ENCODE measurements at regions not wholly inside any gene's neighbourhood (a gene's known extent, or its start where the extent isn't known, plus 50 kb on each side); places are given as distances from the start of the nearest gene placed in this dataset.

DNA sequence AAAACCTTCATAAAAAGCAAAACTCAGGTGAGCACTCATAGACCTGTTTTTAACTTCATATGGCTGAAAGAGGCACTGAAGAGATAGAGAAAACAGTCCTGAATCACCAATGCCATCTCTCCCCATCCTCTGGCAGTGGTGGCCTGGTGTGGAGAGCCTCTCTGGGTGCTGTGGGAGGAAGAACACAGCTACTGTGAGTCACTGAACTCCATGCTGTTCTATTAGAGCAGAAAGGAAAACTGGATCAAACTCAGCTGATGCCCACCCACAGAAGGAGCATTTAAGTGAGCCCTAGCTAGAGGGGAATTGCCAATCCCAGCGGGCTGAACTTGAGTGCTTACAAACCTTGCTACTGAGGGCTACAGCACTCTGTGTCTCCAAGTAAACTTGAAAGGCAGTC lies 115.3 kb upstream of the SESN3 start:
- no peak for DNase-seq

DNA sequence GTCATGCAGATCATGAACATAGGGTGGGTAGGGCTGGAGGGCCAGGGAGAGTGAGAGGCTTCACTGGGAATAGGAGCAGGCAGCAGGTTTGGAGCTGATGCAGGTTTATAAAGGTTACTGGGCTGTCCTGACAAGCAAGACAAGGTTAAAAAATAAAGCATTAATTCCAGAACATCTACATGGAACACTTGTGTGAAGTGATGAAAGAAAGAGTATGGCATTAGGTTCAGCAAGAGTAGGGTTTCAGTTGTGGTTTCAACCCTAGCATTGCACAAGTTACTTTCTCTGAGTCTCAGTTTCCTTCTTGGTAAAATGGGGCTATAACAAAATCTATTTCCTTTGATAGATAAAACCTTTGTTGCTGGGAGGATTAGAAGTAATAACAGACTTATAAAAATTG lies 114.6 kb upstream of the SESN3 start:
- no peak for DNase-seq

- DNase-seq = peak; percentile 49
Measured at GRCh38 chr11:95344932-95345642, 114.1 kb upstream of the SESN3 start.

DNA sequence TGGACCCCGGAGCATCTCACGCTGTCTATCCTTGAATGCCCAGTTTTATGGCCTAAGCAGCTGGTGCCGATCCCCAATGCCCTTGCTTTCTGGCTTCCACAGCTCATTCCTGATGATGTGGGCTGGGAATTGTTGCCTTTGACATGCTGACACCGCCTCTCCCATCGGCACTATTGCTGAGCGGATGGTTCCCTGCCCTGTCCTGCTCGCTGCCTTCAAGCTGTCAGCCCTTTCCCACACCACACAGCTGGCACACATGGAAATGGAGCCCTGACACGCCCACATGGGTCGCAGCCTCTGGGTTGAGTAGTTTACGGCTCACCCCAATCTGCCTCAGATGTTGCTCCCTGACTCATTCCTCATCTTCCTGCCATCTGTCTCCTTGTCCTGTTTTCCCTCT lies 110.2 kb upstream of the SESN3 start:
- peak; percentile 94 for DNase-seq

DNA sequence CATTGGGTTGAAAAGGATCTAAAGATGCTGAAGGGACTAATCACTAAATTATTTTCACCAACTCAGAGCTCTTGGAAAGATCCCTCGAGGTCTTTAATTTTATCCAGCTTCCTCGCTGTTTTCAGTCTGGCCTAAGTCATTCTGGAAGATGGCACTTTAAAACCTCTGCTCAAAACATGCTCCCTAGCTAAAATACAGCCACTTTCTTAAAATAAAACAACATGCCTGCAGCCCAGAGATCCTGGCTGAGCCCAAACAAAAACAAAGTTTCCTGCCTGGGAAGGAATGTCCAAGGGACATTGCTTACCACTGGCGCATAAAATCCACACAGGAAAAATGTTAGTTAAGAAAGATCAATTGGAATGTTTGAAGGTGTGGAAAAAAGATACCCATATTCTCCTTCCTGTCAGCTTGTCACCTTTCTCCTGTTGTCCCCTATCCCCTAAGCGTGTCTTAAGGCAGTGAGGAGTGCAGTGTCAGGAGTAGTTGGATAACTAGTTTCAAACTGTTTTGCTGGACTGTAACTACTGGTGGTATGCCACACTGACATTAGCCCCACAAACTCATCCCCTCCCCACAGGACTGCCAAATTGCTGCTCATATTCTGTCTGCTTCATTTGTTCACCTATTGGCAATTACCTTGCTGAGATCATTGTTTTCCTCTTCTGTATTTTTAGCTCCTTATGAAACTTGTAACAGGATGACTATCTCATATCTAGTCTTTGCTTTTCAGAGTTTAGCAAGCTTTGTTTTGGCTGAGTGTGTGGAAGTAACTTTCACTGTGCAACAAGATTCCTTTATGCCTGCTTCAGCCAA lies 108.3 kb upstream of the SESN3 start:
- DNase-seq = peak; percentile 71

GRCh38 chr11:95338430-95338991 lies 107.5 kb upstream of the SESN3 start:
- DNase-seq = peak; percentile 99

GRCh38 chr11:95337972-95338429 lies 107.0 kb upstream of the SESN3 start:
- DNase-seq = no peak

- peak; percentile 95 for DNase-seq
Measured at GRCh38 chr11:95337175-95337957, 106.4 kb upstream of the SESN3 start.

DNA sequence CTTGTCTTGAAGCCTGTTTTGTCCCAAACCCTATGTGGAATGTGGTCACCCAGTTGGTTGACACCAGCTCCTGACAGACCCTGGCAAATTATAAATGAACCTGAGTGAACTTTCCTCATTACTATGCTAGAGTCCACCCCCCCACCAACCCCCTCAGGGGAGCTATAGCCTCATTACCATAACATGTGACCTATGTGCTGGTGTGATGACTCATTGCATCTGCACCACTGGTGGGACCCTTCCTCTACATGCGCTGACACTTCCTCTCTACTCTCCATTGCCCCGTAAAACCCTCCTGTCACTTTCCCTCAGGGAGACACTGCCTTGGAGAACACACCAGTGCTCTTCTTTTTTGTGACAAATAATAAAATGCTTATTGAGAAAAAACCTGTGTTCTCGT lies 105.0 kb upstream of the SESN3 start:
- no peak for DNase-seq

GRCh38 chr11:95331161-95331560 lies 100.2 kb upstream of the SESN3 start:
- DNase-seq = no peak

GRCh38 chr11:95330302-95330701 lies 99.3 kb upstream of the SESN3 start:
- peak; percentile 74 for DNase-seq

- no peak for DNase-seq
Measured at GRCh38 chr11:95327273-95327948, 96.4 kb upstream of the SESN3 start.

GRCh38 chr11:95325777-95326258 lies 94.8 kb upstream of the SESN3 start:
- no peak for DNase-seq

DNA sequence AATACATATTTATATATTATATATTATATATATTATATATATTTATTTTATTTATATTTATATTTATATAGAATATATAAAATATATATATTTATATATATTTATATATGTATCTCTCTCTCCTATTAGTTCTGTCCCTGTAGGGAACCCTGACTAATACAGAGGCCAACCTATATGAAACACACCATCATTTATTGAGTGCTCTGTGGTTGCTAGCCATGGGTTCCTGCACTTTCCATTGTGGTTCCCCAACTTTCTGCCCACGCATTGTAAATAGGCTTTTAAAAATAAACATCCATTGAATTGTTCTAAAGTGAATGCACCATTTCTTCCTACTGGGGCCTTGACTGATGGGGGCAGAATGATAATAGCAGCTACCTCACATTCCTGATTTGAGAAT lies 93.8 kb upstream of the SESN3 start:
- no peak for DNase-seq

- DNase-seq = no peak
Measured at GRCh38 chr11:95322539-95322938, 91.5 kb upstream of the SESN3 start.

- peak; percentile 57 for DNase-seq
Measured at GRCh38 chr11:95318498-95318897, 87.5 kb upstream of the SESN3 start.

DNA sequence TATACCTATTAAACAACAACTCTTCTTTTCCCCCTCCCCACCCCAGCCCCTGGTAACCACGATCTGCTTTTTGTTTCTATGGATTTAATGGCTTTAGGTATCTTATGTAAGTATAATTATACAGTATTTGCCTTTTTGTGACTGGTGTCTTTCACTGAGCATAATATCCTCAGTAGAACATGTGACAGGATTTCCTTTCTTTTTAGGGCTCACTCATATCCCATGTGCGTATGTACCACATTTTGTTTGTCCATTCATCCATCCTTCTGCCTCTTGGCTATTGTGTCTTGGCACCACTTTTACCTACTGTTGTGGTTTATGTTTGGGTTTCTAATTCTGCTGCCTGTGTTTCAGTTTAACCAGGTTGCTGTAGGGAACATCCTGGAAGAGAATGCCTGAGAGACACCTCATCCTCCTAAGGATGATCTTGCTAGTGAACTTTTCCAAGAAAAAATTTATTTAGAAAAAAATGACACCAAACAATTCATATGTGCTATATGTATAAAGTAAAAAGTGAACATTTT lies 77.6 kb upstream of the SESN3 start:
- no peak for DNase-seq

- peak; percentile 23 for DNase-seq
Measured at GRCh38 chr11:95307286-95307685, 76.3 kb upstream of the SESN3 start.

DNA sequence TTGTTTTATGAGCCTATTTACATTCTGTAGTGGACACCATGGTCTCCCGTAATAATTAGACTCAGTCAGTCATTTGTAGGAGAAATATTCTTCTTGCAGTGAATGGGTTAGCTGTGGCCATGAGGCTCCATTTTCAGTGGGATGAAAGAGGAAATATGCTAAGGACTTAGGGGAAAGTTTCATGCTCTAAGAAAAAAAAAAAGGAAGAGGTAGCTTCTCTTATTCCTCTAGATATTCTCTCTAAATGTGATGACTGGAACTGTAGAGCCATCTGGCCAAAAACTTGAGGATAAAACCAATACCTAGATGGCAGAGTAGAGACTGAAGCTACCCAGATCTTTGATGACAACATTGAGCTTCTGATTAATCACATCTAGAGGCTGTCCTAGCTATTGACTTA lies 75.8 kb upstream of the SESN3 start:
- no peak for DNase-seq

- no peak for DNase-seq
Measured at GRCh38 chr11:95306123-95306522, 75.1 kb upstream of the SESN3 start.

DNA sequence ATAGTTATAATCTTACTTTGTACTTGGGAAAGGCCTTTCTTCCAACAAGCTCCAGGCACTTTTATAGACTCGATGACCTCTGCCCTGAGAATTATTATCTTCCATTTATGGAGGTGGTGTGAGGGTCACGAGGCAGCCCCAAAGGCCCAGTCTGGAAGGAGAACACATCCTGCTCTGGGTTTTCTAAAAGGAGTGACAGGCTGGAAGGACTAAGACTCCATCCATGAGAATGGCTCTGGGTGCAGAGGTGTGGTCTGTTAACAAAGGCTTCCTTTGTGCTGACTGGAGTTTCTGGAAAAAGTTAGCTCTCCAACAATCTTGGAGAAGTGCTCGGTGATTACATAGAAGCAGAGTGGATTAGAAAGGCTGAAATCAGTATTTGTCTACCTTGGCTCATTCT lies 74.7 kb upstream of the SESN3 start:
- DNase-seq = peak; percentile 54

DNA sequence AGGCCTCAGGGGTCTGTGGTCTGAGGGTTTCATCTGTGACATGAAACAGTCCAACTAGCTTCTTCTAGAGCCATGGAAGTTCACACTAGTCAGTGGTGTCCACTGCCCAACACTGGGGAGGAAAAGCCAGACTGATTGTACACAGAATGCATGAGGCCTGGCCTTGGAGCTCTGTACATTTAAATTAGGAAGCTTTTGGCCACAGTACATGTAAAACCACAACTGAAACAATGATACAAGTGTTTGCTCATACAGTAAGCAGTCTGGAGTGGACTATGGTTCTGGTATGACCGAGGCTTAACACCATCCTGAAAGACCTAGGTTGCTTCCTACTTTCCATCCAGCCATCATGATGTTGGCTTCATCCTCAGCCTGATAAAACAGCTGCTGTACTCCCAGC lies 73.8 kb upstream of the SESN3 start:
- no peak for DNase-seq

Data from tongue (tissue), 1 donor.